SH-SY5Y (cell line): ENCODE measurements at regions not wholly inside any gene's neighbourhood (a gene's known extent, or its start where the extent isn't known, plus 50 kb on each side); places are given as distances from the start of the nearest gene placed in this dataset.

ENCODE experiments used
- GATA2 ChIP-seq: IDR thresholded peaks from 2 replicates; pipeline ENCODE4 v1.6.1; 2011; ENCODE audit warnings: mild to moderate bottlenecking, low read depth, low read length
- GATA3 ChIP-seq: IDR thresholded peaks from 2 replicates; pipeline ENCODE4 v1.6.1; 2011; ENCODE audit warnings: low read depth, mild to moderate bottlenecking, low read length, moderate library complexity

DNA sequence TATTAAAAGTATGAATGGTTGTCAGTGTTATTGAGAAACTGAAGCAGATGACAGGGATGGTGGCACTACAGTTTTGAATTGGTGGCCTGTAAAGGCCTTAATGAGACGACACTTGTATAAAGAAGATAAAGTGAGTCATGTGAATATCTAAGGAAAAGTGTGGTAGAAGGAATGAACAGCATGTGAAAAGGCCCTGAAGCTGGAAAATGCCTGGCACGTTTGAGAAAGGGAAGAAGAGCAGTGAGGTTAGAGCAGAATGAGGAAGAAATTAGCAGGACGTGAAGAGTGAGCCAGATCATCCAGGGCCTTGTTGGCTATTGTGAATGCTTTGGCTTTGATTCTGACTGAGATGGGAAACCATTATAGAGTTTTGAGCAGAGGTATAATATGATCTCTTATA is 387.6 kb upstream of the DPH6 start:
- TF ChIP-seq GATA3 (no peak), GATA2 (no peak)

GRCh38 chr15:35934383-35935049 is 388.6 kb upstream of the DPH6 start:
- TF ChIP-seq GATA3 (no peak), GATA2 (no peak)

DNA sequence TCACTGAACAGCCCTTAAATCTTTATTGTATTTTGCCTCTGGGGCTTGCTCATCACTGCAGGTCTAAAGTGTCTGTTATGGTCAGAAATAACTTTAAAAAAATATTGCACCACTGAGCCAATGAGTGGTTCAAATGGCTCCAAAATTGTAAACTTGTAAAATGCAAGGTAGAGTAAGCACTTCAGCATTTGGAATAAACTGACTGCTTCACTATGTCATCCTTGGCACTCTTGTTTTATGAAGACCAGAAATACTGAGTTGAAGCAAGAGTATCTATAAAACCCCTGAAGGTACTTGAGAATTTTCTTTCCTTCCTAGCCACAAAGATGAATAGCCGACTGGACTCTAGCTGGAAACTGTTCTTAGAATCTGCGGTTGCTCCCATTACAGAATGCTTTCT is 390.3 kb upstream of the DPH6 start:
- TF ChIP-seq GATA2 (no peak), GATA3 (no peak)

GRCh38 chr15:35937380-35937779 is 391.4 kb upstream of the DPH6 start:
- TF ChIP-seq GATA3: peak; percentile 61; the same call in 1 of the 2 replicates
- TF ChIP-seq GATA2: peak; percentile 72; the same call in 1 of the 2 replicates

DNA sequence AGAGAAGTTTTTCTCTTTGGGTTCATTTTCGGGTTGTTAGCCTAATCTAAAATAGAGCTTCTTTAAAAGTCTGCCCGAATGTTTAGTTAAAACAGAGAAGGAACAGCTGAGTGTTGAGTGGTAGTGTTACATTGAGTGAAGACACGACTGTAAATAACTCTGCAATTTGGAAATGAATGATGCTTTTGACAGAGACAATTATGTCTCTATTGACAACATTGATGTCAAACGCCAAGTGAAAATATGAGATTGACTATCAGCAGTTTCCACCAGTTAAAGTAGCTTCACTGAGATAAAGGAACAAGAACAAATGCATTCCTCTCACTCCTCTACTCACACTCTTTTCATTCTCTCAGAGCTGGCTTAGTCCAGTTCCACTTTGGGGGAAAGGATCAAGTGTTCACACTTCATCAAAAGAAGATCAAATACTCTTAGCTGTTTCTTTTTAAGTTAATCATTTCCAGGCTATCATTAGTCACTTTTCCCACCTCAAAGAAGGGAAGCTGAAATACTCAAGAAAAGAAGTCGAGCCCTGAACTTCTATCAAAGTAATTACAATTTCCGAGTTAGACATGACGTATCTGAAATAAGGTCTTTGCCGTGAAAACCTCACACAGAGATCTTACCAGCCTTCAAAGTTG is 399.1 kb upstream of the DPH6 start:
- TF ChIP-seq GATA2 (no peak), GATA3 (no peak)

GRCh38 chr15:35953424-35953823 is 407.5 kb upstream of the DPH6 start:
- TF ChIP-seq GATA2 (no peak), GATA3 (no peak)

DNA sequence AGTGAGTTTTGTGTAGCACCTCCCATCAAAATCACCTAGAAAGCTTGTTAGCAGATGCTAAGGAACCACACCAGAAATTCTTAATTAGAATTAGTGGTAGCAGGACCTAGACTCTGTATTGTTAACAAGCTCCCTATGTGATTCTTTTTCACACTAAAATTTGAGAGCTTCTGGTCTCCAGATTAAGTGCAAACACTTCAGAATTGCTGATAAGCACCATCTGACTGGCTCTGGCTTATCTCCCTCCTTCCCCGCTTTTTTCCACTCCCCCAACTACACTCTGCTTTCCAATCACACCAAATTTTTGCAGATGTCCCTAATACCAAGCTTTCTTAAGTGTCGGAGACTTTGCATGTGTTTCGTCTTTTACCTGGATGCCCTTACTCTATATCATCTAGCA is 410.1 kb upstream of the DPH6 start:
- TF ChIP-seq GATA3: no peak
- no peak; the same call in 1 of the 2 replicates for TF ChIP-seq GATA2

DNA sequence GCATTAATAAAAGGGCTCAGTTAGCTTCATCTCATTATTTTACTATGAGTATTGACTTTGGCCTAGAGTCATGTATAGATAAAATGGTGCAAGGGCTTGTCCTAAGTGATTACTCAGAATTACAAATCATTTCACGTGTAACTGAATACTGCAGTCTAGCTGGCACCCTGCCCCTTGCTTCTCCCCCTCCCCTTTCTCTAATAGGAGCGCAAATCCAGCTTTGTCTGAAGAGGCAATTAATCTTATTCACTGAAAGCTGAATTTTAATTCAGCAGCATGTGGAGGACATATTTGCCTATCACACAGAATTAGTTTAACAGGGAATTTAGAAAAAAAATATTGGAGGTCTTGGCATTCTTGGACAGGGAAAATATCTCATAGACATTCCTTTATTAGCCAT is 412.1 kb upstream of the DPH6 start:
- TF ChIP-seq GATA3 (no peak), GATA2 (no peak)

DNA sequence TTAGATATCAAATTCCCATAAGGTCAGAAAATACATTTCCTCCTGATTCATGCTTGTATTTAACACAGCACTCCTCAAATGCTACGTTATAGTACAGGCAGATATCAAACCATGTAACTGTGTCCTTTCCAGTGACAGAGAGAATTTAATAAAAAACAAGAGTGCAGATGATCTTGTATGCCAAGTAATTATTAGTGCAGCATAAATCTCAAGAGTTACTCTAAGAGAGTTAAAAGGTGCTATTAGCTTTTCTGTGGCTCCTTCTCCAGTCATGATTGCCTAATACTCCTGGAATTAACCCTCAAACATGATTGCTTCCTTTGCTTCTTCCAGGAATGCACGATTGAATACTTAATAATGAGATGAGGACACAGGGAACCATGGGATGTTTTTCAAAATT is 413.0 kb upstream of the DPH6 start:
- TF ChIP-seq GATA2 (no peak), GATA3 (no peak)

- TF ChIP-seq GATA3 (no peak), GATA2 (no peak)
Measured at GRCh38 chr15:35963326-35963725, 417.4 kb upstream of the DPH6 start.

DNA sequence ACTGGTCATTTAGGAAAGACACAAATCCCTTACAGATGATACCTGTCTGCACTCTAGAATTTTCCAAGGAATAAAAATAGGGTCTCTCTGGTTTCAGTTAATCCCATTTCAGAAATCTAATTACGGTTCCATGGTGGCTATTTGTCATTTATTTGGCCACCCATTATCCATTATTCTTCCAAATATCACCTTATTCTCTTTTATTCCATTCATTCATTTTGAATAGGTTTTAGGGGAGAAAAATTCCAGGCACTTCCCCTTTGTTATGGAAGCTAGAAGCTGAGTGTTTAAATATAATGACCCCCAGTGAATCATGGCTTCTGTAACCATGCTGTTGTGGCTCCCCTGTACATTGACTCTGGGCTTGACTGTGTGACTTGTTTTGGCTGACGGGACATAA is 420.8 kb upstream of the DPH6 start:
- TF ChIP-seq GATA2: no peak
- TF ChIP-seq GATA3: no peak

GRCh38 chr15:35973029-35973428 is 427.1 kb upstream of the DPH6 start:
- TF ChIP-seq GATA2: no peak
- no peak for TF ChIP-seq GATA3

DNA sequence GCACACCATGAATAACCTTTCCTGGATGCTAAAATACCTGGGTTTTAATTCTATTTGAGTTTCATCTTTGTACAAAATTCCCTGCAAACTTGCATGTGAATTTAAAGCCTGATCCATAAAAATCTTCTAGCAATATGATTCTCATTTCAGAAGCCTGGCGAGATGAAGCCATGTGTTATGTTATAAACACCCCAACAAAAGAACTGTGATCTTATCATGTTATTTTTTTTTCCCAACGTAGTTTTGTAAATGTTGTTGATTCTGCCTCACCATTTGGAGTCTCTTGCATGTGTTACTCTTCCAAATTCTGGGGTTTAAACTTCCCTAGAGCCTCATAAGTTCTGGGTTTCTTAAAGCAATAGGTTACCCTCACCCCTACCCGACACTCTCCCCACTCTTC is 428.1 kb upstream of the DPH6 start:
- TF ChIP-seq GATA3 (no peak), GATA2 (no peak)

- TF ChIP-seq GATA2 (no peak), GATA3 (no peak)
Measured at GRCh38 chr15:35975941-35976340, 430.0 kb upstream of the DPH6 start.

- TF ChIP-seq GATA2: no peak
- no peak for TF ChIP-seq GATA3
Measured at GRCh38 chr15:35979608-35980007, 433.6 kb upstream of the DPH6 start.

- no peak for TF ChIP-seq GATA3
- TF ChIP-seq GATA2: no peak
Measured at GRCh38 chr15:35980719-35981118, 434.8 kb upstream of the DPH6 start.
